ENCODE measurements at regions not wholly inside any gene's neighbourhood (a gene's known extent, or its start where the extent isn't known, plus 50 kb on each side); places are given as distances from the start of the nearest gene placed in this dataset.

DNA sequence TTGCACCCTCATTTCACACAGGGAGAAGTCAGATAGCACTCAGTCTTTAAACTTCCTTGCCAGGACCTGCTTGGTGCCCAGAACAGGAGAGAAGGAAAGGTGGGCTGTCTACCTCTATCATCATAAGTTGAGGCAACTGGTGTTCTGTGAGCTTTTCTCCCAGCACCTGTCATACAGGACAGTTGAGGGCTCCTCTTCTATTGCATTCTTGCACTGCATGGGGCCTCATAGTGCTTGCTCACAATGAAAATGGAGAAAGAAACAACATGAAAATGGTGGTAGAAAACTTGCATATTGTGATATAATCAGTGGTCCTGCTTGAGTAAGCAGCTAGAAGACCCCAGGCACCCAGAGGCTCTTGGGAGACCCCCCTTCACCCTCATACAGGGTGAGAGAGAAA is 311.7 kb upstream of the GOLIM4 start:
- Histone ChIP-seq H3K4me1 (replicated peaks in 1 of 2) (no peaks in the 10 kb centered on the region), H3K9me3 (replicated peaks in 1 of 3) (no peaks in the 10 kb centered on the region), H3K27ac (no peak overlapping the region), H3K4me3 (no peak overlapping the region), H3K27me3 (no peaks in the 10 kb centered on the region), H3K36me3 (replicated peaks in 1 of 2) (no peaks in the 10 kb centered on the region)
- TF ChIP-seq POLR2A (IDR thresholded peaks at IDR 0.05) = no peak
- TF ChIP-seq, protein P1, sequence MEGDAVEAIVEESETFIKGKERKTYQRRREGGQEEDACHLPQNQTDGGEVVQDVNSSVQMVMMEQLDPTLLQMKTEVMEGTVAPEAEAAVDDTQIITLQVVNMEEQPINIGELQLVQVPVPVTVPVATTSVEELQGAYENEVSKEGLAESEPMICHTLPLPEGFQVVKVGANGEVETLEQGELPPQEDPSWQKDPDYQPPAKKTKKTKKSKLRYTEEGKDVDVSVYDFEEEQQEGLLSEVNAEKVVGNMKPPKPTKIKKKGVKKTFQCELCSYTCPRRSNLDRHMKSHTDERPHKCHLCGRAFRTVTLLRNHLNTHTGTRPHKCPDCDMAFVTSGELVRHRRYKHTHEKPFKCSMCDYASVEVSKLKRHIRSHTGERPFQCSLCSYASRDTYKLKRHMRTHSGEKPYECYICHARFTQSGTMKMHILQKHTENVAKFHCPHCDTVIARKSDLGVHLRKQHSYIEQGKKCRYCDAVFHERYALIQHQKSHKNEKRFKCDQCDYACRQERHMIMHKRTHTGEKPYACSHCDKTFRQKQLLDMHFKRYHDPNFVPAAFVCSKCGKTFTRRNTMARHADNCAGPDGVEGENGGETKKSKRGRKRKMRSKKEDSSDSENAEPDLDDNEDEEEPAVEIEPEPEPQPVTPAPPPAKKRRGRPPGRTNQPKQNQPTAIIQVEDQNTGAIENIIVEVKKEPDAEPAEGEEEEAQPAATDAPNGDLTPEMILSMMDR (IDR thresholded peaks at IDR 0.05) = no peak
- DNase-seq = no peak
- intact Hi-C loops (cut with DNase I) = no loop called here

DNA sequence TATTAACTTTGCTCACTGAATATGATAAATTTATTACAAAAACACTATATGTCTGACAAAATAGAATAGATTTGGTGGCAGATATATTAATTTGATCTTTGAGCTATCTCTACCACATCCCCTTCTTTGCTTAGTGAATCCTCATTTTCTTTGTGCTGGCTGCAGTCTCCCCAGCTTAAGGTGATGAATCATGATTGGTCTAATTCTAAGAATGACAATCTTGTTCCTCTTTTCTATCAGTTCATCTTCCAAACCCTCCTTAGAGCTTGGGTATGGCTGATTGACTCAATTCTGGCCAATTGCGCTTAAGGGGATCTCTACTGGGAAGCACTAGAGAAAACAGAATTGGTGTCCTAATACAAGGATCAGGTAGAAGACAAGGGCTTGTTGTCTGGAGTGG is 309.6 kb upstream of the GOLIM4 start:
- no peak for TF ChIP-seq POLR2A (IDR thresholded peaks at IDR 0.05)
- TF ChIP-seq, protein P1 (IDR thresholded peaks at IDR 0.05) = no peak
- 86 to 94% (median 90%) methylated on average over 1 of the region's 1 CpG for WGBS, 4 donors
- intact Hi-C loops (cut with DNase I) = no loop called here
- H3K4me3 ChIP-seq = no peak overlapping the region
- no peaks in the 10 kb centered on the region for H3K9me3 ChIP-seq (replicated peaks in 1 of 3)
- no peak for DNase-seq
- no peaks in the 10 kb centered on the region for H3K27me3 ChIP-seq
- no peaks in the 10 kb centered on the region for H3K4me1 ChIP-seq (replicated peaks in 1 of 2)
- H3K27ac ChIP-seq = no peak overlapping the region
- no peaks in the 10 kb centered on the region for H3K36me3 ChIP-seq (replicated peaks in 1 of 2)

DNA sequence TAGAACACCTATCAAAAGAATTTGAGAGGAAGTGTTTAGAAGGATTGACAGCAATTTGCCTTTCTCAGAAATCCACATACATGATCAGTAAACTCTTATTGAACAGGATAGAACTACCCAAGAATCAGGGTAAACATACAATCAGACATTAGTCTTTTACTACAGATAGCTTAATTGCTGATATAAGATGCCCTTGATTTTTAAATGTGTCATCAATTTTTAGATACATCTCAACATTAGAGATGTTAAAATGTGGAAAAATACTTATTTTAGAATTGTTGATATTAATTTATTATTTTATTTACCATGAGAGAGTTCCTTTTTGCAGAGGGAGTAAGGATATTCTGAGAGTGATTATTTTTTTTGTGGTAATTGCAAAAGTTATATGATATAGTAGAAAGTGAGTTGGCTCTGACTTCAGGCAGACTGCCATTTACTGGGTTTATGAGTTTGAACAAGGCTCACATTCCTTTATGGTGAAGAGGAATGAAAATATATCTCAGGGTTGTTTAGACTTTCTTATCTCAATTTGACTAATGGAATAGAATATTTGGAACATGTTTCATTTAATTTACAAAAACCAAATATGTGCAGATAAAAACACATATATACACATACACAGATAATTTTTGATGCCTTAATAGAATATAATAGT is 302.8 kb upstream of the GOLIM4 start:
- no peak for DNase-seq
- Histone ChIP-seq H3K4me3 (no peak overlapping the region), H3K36me3 (replicated peaks in 1 of 2) (no peaks in the 10 kb centered on the region), H3K9me3 (replicated peaks in 1 of 3) (no peaks in the 10 kb centered on the region), H3K4me1 (replicated peaks in 1 of 2) (no peaks in the 10 kb centered on the region), H3K27ac (no peak overlapping the region), H3K27me3 (no peaks in the 10 kb centered on the region)
- intact Hi-C loops (cut with DNase I) = no loop called here
- no peak for TF ChIP-seq POLR2A (IDR thresholded peaks at IDR 0.05)
- TF ChIP-seq, protein P1 (IDR thresholded peaks at IDR 0.05) = no peak

DNA sequence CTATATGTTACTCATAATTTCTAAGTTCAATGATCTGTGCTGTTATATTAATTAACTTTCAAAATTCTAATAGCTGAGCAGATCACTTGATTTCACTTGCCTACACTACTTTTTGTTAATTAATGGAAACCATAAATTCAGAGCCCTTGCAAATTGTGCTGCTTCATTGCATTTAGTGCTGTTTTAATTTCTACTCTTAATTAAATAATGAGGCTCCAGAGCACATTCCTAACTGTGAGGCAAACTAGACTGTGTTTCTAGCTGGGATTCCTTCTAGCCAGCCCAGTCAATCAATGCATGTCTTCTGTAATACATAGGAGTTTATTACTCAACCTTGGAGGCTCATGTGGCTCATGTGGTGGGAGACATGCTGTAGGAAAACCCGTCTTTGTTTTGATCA is 301.1 kb upstream of the GOLIM4 start:
- no peaks in the 10 kb centered on the region for H3K9me3 ChIP-seq (replicated peaks in 1 of 3)
- intact Hi-C loops (cut with DNase I) = no loop called here
- TF ChIP-seq, protein P1 (IDR thresholded peaks at IDR 0.05) = no peak
- no peak for TF ChIP-seq POLR2A (IDR thresholded peaks at IDR 0.05)
- H3K36me3 ChIP-seq (replicated peaks in 1 of 2) = no peaks in the 10 kb centered on the region
- no peak overlapping the region for H3K27ac ChIP-seq
- no peak for DNase-seq
- no peak overlapping the region for H3K4me3 ChIP-seq
- H3K27me3 ChIP-seq = no peaks in the 10 kb centered on the region
- WGBS, 4 donors = 53 to 83% (median 78%) methylated on average over 1 of the region's 1 CpG
- H3K4me1 ChIP-seq (replicated peaks in 1 of 2) = no peaks in the 10 kb centered on the region

Measured in adrenal gland (tissue), 9 donors.